ENCODE measurements at regions not wholly inside any gene's neighbourhood (a gene's known extent, or its start where the extent isn't known, plus 50 kb on each side); places are given as distances from the start of the nearest gene placed in this dataset.

DNA sequence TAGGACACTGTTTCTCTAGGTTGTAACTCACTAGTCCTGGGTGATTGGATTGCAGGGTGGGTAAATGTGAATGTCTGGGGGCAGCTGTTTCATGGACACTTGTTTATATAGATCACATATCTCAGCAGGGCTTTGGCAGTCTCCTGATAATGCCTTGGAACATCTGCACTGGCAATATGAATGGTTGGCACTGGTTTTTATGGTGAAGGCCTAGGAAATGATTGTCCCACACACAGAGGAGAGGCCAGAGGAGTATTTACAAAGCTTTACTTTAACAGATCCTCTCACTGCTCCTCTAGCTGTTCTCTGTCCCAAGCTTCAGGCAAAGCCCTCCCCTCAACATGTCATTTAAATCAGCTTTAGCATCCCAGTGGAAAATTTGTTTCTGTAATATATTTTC is 171.3 kb upstream of the STEAP4 start:
- no peaks in the 10 kb centered on the region for H3K4me1 ChIP-seq (ENCODE audit: control insufficient read depth, insufficient read depth, low read length, poor library complexity, severe bottlenecking)
- H3K4me3 ChIP-seq (ENCODE audit: extremely low read depth, insufficient read depth, low read length, poor library complexity, severe bottlenecking) = no peak overlapping the region
- no peak overlapping the region for H3K27ac ChIP-seq (ENCODE audit: low read depth, low read length, severe bottlenecking)
- H3K36me3 ChIP-seq (ENCODE audit: control insufficient read depth, insufficient read depth, low read length) = no peaks in the 10 kb centered on the region
- no peaks in the 10 kb centered on the region for H3K9me3 ChIP-seq (ENCODE audit: control insufficient read depth, low read length)

DNA sequence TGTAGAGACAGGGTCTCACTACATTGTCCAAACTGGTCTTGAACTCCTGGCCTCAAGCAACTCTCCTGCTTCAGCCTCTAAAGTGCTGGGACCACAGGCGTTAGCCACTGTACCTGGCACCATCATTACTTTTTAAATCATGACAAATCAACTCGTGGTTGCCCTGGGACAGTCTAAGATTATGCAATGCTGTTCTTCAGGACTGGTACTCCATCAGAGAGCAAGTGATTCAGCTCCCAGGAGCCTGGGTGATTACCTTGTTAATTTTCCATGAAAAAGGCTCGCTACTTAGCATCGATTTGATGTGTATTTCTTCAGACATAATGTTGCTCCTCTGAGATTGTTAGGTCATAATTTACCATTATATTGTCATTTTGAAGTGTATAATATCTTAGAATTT is 158.9 kb upstream of the STEAP4 start:
- H3K9me3 ChIP-seq (ENCODE audit: control insufficient read depth, low read length) = no peaks in the 10 kb centered on the region
- no peak overlapping the region for H3K4me3 ChIP-seq (ENCODE audit: extremely low read depth, insufficient read depth, low read length, poor library complexity, severe bottlenecking)
- 71 to 76% methylated on average over 1 to 2 of the region's 4 CpGs for WGBS, 2 experiments (ENCODE audit: insufficient coverage in 2 of 2)
- no peaks in the 10 kb centered on the region for H3K36me3 ChIP-seq (ENCODE audit: control insufficient read depth, insufficient read depth, low read length)
- no peak overlapping the region for H3K27ac ChIP-seq (ENCODE audit: low read depth, low read length, severe bottlenecking)
- H3K4me1 ChIP-seq (ENCODE audit: control insufficient read depth, insufficient read depth, low read length, poor library complexity, severe bottlenecking) = no peaks in the 10 kb centered on the region

DNA sequence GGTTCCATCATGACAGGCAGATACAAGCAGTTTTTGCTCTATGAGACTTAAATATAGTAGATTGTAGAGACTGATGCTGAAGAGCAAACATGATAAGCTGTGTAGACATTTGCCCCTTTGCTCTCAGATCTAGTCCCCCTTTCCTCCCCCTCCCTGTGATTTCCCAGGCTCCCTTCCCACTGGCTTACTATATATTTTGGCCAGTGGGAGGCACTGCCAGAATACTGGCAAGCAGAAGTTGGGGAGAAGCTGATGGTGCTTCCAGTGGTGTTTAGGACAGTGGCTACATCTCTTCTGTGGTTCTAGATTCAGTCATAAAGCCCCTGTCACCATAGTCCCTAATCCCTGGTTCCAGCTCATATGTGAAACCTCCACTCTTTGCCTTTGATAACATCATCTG is 156.1 kb upstream of the STEAP4 start:
- Histone ChIP-seq H3K4me3 (ENCODE audit: extremely low read depth, insufficient read depth, low read length, poor library complexity, severe bottlenecking) (no peak overlapping the region), H3K9me3 (ENCODE audit: control insufficient read depth, low read length) (no peaks in the 10 kb centered on the region), H3K4me1 (ENCODE audit: control insufficient read depth, insufficient read depth, low read length, poor library complexity, severe bottlenecking) (no peaks in the 10 kb centered on the region), H3K27ac (ENCODE audit: low read depth, low read length, severe bottlenecking) (no peak overlapping the region), H3K36me3 (ENCODE audit: control insufficient read depth, insufficient read depth, low read length) (no peaks in the 10 kb centered on the region)

DNA sequence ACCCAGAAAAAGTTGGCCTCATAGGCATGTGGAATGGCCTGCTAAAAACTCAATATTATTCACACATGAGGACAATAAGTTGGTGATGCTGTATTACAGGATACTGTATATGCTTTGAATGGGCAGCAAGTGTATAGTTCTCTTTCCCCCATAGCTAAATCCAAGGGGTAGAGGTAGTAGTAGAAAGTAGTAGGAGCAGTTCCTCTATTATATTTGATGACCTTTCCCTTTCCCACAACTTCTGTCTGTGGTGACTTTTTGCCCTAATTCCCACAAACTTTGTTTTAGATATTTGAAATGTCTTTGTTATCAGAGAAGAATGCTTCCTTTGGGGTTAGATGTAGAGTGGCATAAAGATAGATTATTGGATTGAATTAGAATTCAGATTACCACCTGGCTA is 154.0 kb upstream of the STEAP4 start:
- H3K4me1 ChIP-seq (ENCODE audit: control insufficient read depth, insufficient read depth, low read length, poor library complexity, severe bottlenecking) = no peaks in the 10 kb centered on the region
- H3K4me3 ChIP-seq (ENCODE audit: extremely low read depth, insufficient read depth, low read length, poor library complexity, severe bottlenecking) = no peak overlapping the region
- no peaks in the 10 kb centered on the region for H3K36me3 ChIP-seq (ENCODE audit: control insufficient read depth, insufficient read depth, low read length)
- H3K27ac ChIP-seq (ENCODE audit: low read depth, low read length, severe bottlenecking) = no peak overlapping the region
- H3K9me3 ChIP-seq (ENCODE audit: control insufficient read depth, low read length) = no peaks in the 10 kb centered on the region

DNA sequence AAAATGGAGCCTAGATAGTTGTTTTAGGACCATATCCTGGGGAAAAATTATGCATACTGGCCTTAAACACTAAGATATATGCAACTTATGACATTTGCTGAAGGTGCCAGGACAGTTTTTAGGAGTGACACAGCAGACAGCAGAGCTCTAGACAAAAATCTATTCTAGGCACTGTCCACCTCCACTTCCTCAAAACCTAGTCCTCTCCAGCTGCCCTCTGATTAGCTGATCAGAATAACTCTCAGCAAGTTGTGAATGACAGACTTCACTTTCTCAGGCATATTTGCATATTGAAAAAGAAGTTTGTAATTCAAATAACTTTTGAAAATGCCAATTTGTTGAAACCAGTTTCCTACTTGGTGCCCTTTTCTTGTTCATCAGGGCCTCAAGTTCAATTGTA is 152.3 kb upstream of the STEAP4 start:
- Histone ChIP-seq H3K9me3 (ENCODE audit: control insufficient read depth, low read length) (no peaks in the 10 kb centered on the region), H3K4me1 (ENCODE audit: control insufficient read depth, insufficient read depth, low read length, poor library complexity, severe bottlenecking) (no peaks in the 10 kb centered on the region), H3K36me3 (ENCODE audit: control insufficient read depth, insufficient read depth, low read length) (no peaks in the 10 kb centered on the region), H3K4me3 (ENCODE audit: extremely low read depth, insufficient read depth, low read length, poor library complexity, severe bottlenecking) (no peak overlapping the region), H3K27ac (ENCODE audit: low read depth, low read length, severe bottlenecking) (no peak overlapping the region)

DNA sequence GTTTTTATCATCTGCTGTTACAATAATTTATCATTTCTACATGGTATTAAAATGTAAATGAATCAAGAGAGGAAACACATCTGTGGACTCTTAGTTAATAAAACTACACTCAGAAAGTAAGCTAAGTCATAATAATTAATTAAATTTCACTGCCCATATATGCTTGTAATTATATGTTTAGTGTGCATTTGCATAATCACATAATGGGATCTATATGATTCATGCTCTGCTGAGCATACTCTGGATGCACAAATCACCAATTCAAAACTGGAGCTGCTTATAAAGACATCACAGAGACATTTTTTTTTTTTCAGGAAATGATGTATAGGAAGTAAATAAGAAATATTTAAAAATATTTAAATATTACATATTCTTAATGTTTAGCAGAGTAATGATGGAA is 151.6 kb upstream of the STEAP4 start:
- no peak overlapping the region for H3K4me3 ChIP-seq (ENCODE audit: extremely low read depth, insufficient read depth, low read length, poor library complexity, severe bottlenecking)
- no peak overlapping the region for H3K27ac ChIP-seq (ENCODE audit: low read depth, low read length, severe bottlenecking)
- H3K9me3 ChIP-seq (ENCODE audit: control insufficient read depth, low read length) = no peaks in the 10 kb centered on the region
- no peaks in the 10 kb centered on the region for H3K36me3 ChIP-seq (ENCODE audit: control insufficient read depth, insufficient read depth, low read length)
- no peaks in the 10 kb centered on the region for H3K4me1 ChIP-seq (ENCODE audit: control insufficient read depth, insufficient read depth, low read length, poor library complexity, severe bottlenecking)

DNA sequence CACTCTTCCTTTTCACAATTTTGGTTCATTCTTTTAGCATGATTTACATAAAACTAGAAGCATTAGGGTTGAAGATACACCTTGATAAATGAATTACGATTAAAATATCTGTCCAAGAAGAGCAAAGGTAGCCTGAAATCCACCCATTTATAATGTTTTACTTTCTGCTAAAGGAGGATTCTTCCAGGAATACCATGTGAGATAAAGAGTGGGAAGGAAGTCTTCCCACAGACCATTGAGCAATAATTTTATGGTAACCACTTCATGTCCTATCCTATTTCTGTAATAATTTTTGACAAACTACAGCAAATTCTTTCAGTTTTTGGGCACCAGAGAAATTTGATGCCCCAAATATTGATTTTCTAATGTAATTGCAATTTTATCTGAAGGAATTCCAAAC is 150.6 kb upstream of the STEAP4 start:
- Histone ChIP-seq H3K4me1 (ENCODE audit: control insufficient read depth, insufficient read depth, low read length, poor library complexity, severe bottlenecking) (no peaks in the 10 kb centered on the region), H3K27ac (ENCODE audit: low read depth, low read length, severe bottlenecking) (no peak overlapping the region), H3K4me3 (ENCODE audit: extremely low read depth, insufficient read depth, low read length, poor library complexity, severe bottlenecking) (no peak overlapping the region), H3K36me3 (ENCODE audit: control insufficient read depth, insufficient read depth, low read length) (no peaks in the 10 kb centered on the region), H3K9me3 (ENCODE audit: control insufficient read depth, low read length) (no peaks in the 10 kb centered on the region)
- no CpG with 5 or more reads among the region's 1 CpG for WGBS, 2 experiments (ENCODE audit: insufficient coverage in 2 of 2)

DNA sequence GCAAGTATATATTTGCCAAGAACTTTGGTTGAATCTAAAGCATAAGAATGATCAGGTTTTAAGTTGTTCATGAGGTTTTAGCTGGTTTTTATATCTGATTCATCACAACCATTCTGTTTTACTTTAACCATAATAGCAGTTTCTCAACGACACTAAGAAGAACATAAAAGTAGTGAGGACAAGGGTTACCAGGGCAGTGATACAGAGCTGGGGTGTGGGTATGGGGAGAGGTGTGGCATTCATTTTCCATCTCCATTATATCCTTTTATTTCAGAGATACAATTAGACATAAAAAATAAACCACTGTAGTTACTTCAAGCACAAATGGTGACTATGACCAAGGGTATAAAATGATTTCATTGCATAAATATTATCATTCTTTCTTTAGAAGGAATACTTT is 149.8 kb upstream of the STEAP4 start:
- H3K9me3 ChIP-seq (ENCODE audit: control insufficient read depth, low read length) = no peaks in the 10 kb centered on the region
- H3K4me3 ChIP-seq (ENCODE audit: extremely low read depth, insufficient read depth, low read length, poor library complexity, severe bottlenecking) = no peak overlapping the region
- H3K4me1 ChIP-seq (ENCODE audit: control insufficient read depth, insufficient read depth, low read length, poor library complexity, severe bottlenecking) = no peaks in the 10 kb centered on the region
- WGBS, 2 experiments (ENCODE audit: insufficient coverage in 2 of 2) = no CpG with 5 or more reads among the region's 1 CpG
- H3K27ac ChIP-seq (ENCODE audit: low read depth, low read length, severe bottlenecking) = no peak overlapping the region
- H3K36me3 ChIP-seq (ENCODE audit: control insufficient read depth, insufficient read depth, low read length) = no peaks in the 10 kb centered on the region

DNA sequence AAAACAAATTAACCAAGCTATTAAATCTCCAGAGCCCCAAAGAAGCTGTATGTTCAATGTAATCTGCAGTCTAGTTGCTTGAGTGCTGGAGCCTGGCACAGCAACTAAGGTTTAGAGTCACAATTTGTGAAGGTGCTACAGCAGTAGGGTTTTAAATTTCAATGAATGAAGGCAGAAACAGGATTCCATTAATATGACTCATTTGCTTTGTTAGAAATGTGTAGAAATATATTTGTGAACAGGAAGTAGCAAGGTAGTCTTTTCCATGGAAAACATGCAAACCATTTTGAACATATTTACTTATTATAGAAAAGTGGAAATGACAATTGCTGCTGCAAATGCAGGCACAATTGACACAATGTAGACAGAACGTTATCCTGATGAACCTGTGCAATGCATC is 149.0 kb upstream of the STEAP4 start:
- no peaks in the 10 kb centered on the region for H3K4me1 ChIP-seq (ENCODE audit: control insufficient read depth, insufficient read depth, low read length, poor library complexity, severe bottlenecking)
- H3K36me3 ChIP-seq (ENCODE audit: control insufficient read depth, insufficient read depth, low read length) = no peaks in the 10 kb centered on the region
- H3K9me3 ChIP-seq (ENCODE audit: control insufficient read depth, low read length) = no peaks in the 10 kb centered on the region
- no peak overlapping the region for H3K4me3 ChIP-seq (ENCODE audit: extremely low read depth, insufficient read depth, low read length, poor library complexity, severe bottlenecking)
- 100% methylated on average over 1 of the region's 1 CpG; no CpG with 5 or more reads in 1 of the 2 experiments for WGBS, 2 experiments (ENCODE audit: insufficient coverage in 2 of 2)
- no peak overlapping the region for H3K27ac ChIP-seq (ENCODE audit: low read depth, low read length, severe bottlenecking)

DNA sequence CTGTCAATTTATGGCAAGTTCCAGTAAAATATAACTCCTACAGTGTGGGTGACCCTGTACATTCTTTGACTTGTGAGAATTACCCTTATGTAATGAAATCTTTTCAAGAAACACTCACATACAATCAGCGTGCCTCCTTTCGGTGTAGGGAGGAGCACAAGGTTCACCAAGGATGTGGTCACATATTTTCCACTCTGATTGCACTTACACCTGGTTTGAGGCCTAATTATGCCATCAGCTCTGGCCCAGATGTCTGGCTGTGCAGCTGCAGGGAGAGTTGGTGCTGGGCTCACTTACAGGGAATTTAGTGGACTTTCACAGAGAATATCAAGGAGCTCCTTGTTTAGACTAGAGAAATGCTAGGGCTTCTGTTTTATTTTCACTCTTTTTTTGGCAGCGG is 146.0 kb upstream of the STEAP4 start:
- 100% methylated on average over 1 to 2 of the region's 3 CpGs for WGBS, 2 experiments (ENCODE audit: insufficient coverage in 2 of 2)
- Histone ChIP-seq H3K27ac (ENCODE audit: low read depth, low read length, severe bottlenecking) (no peak overlapping the region), H3K4me1 (ENCODE audit: control insufficient read depth, insufficient read depth, low read length, poor library complexity, severe bottlenecking) (no peaks in the 10 kb centered on the region)

DNA sequence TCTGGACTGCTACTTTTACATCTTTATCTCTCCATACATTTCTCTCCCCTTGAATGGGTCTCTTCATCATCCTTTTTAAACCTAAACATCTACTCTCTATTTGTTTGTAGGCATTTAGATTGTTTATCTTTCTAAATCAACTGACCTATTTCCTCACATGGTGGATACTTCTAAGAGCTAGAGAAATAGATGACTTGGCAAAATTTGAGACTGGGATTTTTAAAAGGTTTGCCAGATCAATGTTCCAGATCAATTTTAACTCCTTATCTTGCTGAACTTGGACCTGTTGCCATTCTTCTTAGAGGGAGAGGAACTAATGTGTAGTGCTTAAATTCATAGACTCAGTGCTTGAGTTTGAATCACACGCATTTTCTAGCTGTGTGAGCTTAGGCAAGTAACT is 144.2 kb upstream of the STEAP4 start:
- Histone ChIP-seq H3K4me3 (ENCODE audit: extremely low read depth, insufficient read depth, low read length, poor library complexity, severe bottlenecking) (no peak overlapping the region), H3K4me1 (ENCODE audit: control insufficient read depth, insufficient read depth, low read length, poor library complexity, severe bottlenecking) (no peaks in the 10 kb centered on the region), H3K27ac (ENCODE audit: low read depth, low read length, severe bottlenecking) (no peak overlapping the region), H3K9me3 (ENCODE audit: control insufficient read depth, low read length) (no peaks in the 10 kb centered on the region), H3K36me3 (ENCODE audit: control insufficient read depth, insufficient read depth, low read length) (no peaks in the 10 kb centered on the region)
- WGBS, 2 experiments (ENCODE audit: insufficient coverage in 2 of 2) = 100% methylated on average over 1 of the region's 1 CpG; no CpG with 5 or more reads in 1 of the 2 experiments

More for the DNA sequence above, 146.0 kb upstream of the STEAP4 start:
- no peaks in the 10 kb centered on the region for H3K9me3 ChIP-seq (ENCODE audit: control insufficient read depth, low read length)
- H3K36me3 ChIP-seq (ENCODE audit: control insufficient read depth, insufficient read depth, low read length) = no peaks in the 10 kb centered on the region
- H3K4me3 ChIP-seq (ENCODE audit: extremely low read depth, insufficient read depth, low read length, poor library complexity, severe bottlenecking) = no peak overlapping the region

DNA sequence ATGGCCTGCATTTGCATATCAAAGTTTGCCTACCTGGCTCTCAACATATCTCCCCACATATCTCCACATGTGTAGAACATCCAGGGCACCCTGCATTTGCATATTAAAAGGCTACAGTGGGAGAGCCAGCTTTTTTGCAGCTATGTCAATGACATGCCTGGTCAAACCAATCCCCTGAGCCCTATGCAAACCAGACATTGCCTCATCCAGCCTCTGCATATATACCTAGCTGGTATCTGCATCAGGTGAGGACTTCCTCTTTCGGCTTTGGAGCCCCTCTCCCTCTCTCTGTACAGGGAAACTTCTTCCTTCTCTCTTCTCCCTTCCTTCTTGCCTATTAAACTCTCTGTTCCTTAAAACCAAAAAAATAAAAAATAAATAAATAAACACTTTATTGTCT is 142.7 kb upstream of the STEAP4 start:
- WGBS, 2 experiments (ENCODE audit: insufficient coverage in 2 of 2) = 63 to 100% methylated on average over 1 of the region's 1 CpG

More for the DNA sequence above, 142.7 kb upstream of the STEAP4 start:
- H3K9me3 ChIP-seq (ENCODE audit: control insufficient read depth, low read length) = no peaks in the 10 kb centered on the region
- H3K4me1 ChIP-seq (ENCODE audit: control insufficient read depth, insufficient read depth, low read length, poor library complexity, severe bottlenecking) = no peaks in the 10 kb centered on the region
- H3K4me3 ChIP-seq (ENCODE audit: extremely low read depth, insufficient read depth, low read length, poor library complexity, severe bottlenecking) = no peak overlapping the region
- no peaks in the 10 kb centered on the region for H3K36me3 ChIP-seq (ENCODE audit: control insufficient read depth, insufficient read depth, low read length)
- H3K27ac ChIP-seq (ENCODE audit: low read depth, low read length, severe bottlenecking) = no peak overlapping the region

Measured in mesodermal cell (in vitro differentiated cells).